ENCODE measurements at regions not wholly inside any gene's neighbourhood (a gene's known extent, or its start where the extent isn't known, plus 50 kb on each side); places are given as distances from the start of the nearest gene placed in this dataset.

DNA sequence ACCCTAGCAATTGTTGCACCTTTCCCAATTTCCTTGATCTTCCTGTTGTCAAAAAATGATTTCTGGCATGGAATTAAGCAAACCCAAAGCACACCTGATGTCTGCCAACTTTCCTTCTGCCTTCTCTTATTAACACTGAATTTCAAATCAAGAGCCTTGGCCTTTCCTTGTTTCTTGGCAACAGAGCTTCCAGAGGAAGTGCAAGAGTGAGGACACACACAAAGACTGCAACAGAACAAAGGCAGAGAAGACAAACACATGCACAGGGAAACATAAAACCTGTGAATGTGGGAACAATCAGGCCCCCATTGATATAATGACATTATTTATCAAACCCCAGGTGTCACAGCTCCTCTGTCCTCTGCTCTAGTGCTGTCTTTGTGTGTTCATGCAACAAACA, 73.0 kb upstream of the IL6 start:
- Histone ChIP-seq H3K27ac (ENCODE audit: low read depth in 1 of 2, low read length in 2 of 2) (no peak overlapping the region), H3K4me3 (ENCODE audit: low read depth in 1 of 3, low read length in 3 of 3) (no peak overlapping the region), H3K27me3 (ENCODE audit: control insufficient read depth in 4 of 4, insufficient read depth in 4 of 4, low read length in 3 of 4) (no peaks in the 10 kb centered on the region), H3K9me3 (ENCODE audit: control insufficient read depth in 4 of 4, low read length in 3 of 4) (no peaks in the 10 kb centered on the region), H3K9ac (ENCODE audit: low read depth in 1 of 2, low read length in 2 of 2) (no peak overlapping the region), H3K4me1 (ENCODE audit: control insufficient read depth in 4 of 4, insufficient read depth in 4 of 4, low read length in 3 of 4) (no peaks in the 10 kb centered on the region), H3K36me3 (ENCODE audit: control insufficient read depth in 4 of 4, insufficient read depth in 3 of 4, low read depth in 1 of 4, low read length in 3 of 4) (no peaks in the 10 kb centered on the region)
- DNase-seq (ENCODE audit: low spot score), result no peak
- TF ChIP-seq SP1 (IDR thresholded peaks at IDR 0.05) (no peak), ATF3 (IDR thresholded peaks at IDR 0.05) (no peak), FOXA2 (IDR thresholded peaks at IDR 0.05) (no peak), ZBTB33 (IDR thresholded peaks at IDR 0.05) (no peak), RAD21 (IDR thresholded peaks at IDR 0.05) (no peak), JUND (IDR thresholded peaks at IDR 0.05) (no peak), MAX (IDR thresholded peaks at IDR 0.05) (no peak), NR2F2 (IDR thresholded peaks at IDR 0.05) (no peak), FOXA1 (IDR thresholded peaks at IDR 0.05) (no peak), HNF4G (IDR thresholded peaks at IDR 0.05) (no peak), EGR1 (IDR thresholded peaks at IDR 0.05; ENCODE audit: low read depth in 2 of 2) (no peak), GABPA (IDR thresholded peaks at IDR 0.05 in 1 of 2, conservative IDR thresholded peaks at IDR 0.05 in 1 of 2) (no peak), TAF1 (conservative IDR thresholded peaks at IDR 0.05) (no peak)
- TF ChIP-seq, protein P1, sequence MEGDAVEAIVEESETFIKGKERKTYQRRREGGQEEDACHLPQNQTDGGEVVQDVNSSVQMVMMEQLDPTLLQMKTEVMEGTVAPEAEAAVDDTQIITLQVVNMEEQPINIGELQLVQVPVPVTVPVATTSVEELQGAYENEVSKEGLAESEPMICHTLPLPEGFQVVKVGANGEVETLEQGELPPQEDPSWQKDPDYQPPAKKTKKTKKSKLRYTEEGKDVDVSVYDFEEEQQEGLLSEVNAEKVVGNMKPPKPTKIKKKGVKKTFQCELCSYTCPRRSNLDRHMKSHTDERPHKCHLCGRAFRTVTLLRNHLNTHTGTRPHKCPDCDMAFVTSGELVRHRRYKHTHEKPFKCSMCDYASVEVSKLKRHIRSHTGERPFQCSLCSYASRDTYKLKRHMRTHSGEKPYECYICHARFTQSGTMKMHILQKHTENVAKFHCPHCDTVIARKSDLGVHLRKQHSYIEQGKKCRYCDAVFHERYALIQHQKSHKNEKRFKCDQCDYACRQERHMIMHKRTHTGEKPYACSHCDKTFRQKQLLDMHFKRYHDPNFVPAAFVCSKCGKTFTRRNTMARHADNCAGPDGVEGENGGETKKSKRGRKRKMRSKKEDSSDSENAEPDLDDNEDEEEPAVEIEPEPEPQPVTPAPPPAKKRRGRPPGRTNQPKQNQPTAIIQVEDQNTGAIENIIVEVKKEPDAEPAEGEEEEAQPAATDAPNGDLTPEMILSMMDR (IDR thresholded peaks at IDR 0.05; ENCODE audit: low read depth, low read length, missing input control), result no peak
- TF ChIP-seq, protein P2, sequence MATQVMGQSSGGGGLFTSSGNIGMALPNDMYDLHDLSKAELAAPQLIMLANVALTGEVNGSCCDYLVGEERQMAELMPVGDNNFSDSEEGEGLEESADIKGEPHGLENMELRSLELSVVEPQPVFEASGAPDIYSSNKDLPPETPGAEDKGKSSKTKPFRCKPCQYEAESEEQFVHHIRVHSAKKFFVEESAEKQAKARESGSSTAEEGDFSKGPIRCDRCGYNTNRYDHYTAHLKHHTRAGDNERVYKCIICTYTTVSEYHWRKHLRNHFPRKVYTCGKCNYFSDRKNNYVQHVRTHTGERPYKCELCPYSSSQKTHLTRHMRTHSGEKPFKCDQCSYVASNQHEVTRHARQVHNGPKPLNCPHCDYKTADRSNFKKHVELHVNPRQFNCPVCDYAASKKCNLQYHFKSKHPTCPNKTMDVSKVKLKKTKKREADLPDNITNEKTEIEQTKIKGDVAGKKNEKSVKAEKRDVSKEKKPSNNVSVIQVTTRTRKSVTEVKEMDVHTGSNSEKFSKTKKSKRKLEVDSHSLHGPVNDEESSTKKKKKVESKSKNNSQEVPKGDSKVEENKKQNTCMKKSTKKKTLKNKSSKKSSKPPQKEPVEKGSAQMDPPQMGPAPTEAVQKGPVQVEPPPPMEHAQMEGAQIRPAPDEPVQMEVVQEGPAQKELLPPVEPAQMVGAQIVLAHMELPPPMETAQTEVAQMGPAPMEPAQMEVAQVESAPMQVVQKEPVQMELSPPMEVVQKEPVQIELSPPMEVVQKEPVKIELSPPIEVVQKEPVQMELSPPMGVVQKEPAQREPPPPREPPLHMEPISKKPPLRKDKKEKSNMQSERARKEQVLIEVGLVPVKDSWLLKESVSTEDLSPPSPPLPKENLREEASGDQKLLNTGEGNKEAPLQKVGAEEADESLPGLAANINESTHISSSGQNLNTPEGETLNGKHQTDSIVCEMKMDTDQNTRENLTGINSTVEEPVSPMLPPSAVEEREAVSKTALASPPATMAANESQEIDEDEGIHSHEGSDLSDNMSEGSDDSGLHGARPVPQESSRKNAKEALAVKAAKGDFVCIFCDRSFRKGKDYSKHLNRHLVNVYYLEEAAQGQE (IDR thresholded peaks at IDR 0.05), result no peak

DNA sequence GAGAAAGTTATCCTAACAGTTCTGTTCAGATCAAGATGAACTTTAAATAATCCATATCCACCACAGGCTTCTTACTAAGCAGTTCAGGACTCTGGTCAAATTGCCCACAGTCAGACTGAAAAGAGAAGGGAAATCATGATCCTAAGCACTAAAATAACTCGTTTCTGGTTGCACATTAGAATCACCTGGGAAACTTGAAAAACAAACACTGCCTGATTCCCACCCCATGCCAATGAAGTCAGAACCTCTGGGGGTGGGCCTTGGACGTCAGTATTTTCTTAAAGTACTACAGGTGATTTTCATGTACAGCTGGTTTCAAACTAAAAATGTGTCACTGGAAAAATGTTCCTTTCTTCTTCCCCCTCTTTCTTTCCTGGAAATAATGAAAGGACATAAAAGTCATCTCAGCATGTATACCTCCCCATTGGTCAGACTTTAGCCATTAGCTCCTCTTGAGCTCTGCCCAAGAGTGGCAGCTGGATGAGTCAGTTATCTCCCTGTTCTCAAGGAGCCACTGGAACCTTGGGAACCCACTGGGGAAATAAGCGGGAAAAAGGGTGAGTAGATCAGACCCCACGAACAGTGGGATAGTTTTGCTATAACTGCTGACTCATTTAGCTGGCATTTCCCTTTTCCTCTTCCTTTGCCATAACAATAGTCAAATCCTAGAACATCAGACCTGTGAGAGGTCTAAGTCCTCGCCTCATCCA, 75.3 kb upstream of the IL6 start:
- no peaks in the 10 kb centered on the region for H3K36me3 ChIP-seq (ENCODE audit: control insufficient read depth in 4 of 4, insufficient read depth in 3 of 4, low read depth in 1 of 4, low read length in 3 of 4)
- H3K27me3 ChIP-seq (ENCODE audit: control insufficient read depth in 4 of 4, insufficient read depth in 4 of 4, low read length in 3 of 4), result no peaks in the 10 kb centered on the region
- no peak for DNase-seq (ENCODE audit: low spot score)
- peaks cover 0 to 6% (median under 1%) of the 10 kb centered on the region in 4 donors for H3K9me3 ChIP-seq (ENCODE audit: control insufficient read depth in 4 of 4, low read length in 3 of 4)
- H3K27ac ChIP-seq (ENCODE audit: low read depth in 1 of 2, low read length in 2 of 2), result no peak overlapping the region
- H3K9ac ChIP-seq (ENCODE audit: low read depth in 1 of 2, low read length in 2 of 2), result no peak overlapping the region
- H3K4me1 ChIP-seq (ENCODE audit: control insufficient read depth in 4 of 4, insufficient read depth in 4 of 4, low read length in 3 of 4), result no peaks in the 10 kb centered on the region
- WGBS, result 68% methylated on average over 5 of the region's 5 CpGs
- H3K4me3 ChIP-seq (ENCODE audit: low read depth in 1 of 3, low read length in 3 of 3), result no peak overlapping the region
- no peak for TF ChIP-seq NR2F2 (IDR thresholded peaks at IDR 0.05)
- TF ChIP-seq, protein P1 (IDR thresholded peaks at IDR 0.05; ENCODE audit: low read depth, low read length, missing input control), result no peak
- no peak for TF ChIP-seq HNF4A (conservative IDR thresholded peaks at IDR 0.05)
- TF ChIP-seq ATF3 (IDR thresholded peaks at IDR 0.05), result no peak
- TF ChIP-seq GABPA (IDR thresholded peaks at IDR 0.05 in 1 of 2, conservative IDR thresholded peaks at IDR 0.05 in 1 of 2), result no peak
- no peak for TF ChIP-seq FOXA1 (IDR thresholded peaks at IDR 0.05)
- TF ChIP-seq YY1 (IDR thresholded peaks at IDR 0.05), result no peak
- TF ChIP-seq HNF4G (IDR thresholded peaks at IDR 0.05), result no peak
- no peak for TF ChIP-seq TAF1 (conservative IDR thresholded peaks at IDR 0.05)
- no peak for TF ChIP-seq EGR1 (IDR thresholded peaks at IDR 0.05; ENCODE audit: low read depth in 2 of 2)

Measured in liver (tissue), 8 donors.